AG20443 (cell line): ENCODE measurements at regions not wholly inside any gene's neighbourhood (a gene's known extent, or its start where the extent isn't known, plus 50 kb on each side); places are given as distances from the start of the nearest gene placed in this dataset.

Experiments used
- DNase-seq: peaks from one replicate; pipeline ENCODE4 v3.0.0; 2012; ENCODE audit warnings: low spot score, mixed read lengths

GRCh38 chr13:105231579-105231978 is 1303.9 kb downstream of the EFNB2 start:
- no peak for DNase-seq

GRCh38 chr13:105220881-105221280 is 1314.6 kb downstream of the EFNB2 start:
- no peak for DNase-seq

GRCh38 chr13:105220063-105220462 is 1315.4 kb downstream of the EFNB2 start:
- no peak for DNase-seq

GRCh38 chr13:105219651-105220050 is 1315.8 kb downstream of the EFNB2 start:
- DNase-seq = no peak

GRCh38 chr13:105213512-105213911 is 1322.0 kb downstream of the EFNB2 start:
- no peak for DNase-seq

GRCh38 chr13:105207572-105208293 is 1327.7 kb downstream of the EFNB2 start:
- no peak for DNase-seq

- DNase-seq = no peak
These were observed 1333.1 kb downstream of the EFNB2 start for GRCh38 chr13:105202354-105202753.

GRCh38 chr13:105201351-105201750 is 1334.1 kb downstream of the EFNB2 start:
- no peak for DNase-seq

GRCh38 chr13:105200181-105200580 is 1335.3 kb downstream of the EFNB2 start:
- no peak for DNase-seq

- peak; percentile 27 for DNase-seq
These were observed 1339.4 kb downstream of the EFNB2 start for GRCh38 chr13:105196052-105196451.

- DNase-seq = no peak
These were observed 1342.4 kb downstream of the EFNB2 start for GRCh38 chr13:105193026-105193425.

GRCh38 chr13:105184201-105184600 is 1351.3 kb downstream of the EFNB2 start:
- no peak for DNase-seq

GRCh38 chr13:105177265-105177900 is 1358.1 kb downstream of the EFNB2 start:
- DNase-seq = no peak

- DNase-seq = no peak
These were observed 1365.0 kb downstream of the EFNB2 start for GRCh38 chr13:105170438-105170837.

- DNase-seq = no peak
These were observed 1367.2 kb downstream of the EFNB2 start for GRCh38 chr13:105168295-105168694.

- no peak for DNase-seq
These were observed 1368.1 kb downstream of the EFNB2 start for GRCh38 chr13:105167385-105167784.

- DNase-seq = no peak
These were observed 1369.9 kb downstream of the EFNB2 start for GRCh38 chr13:105165449-105166125.

GRCh38 chr13:105159841-105160240 is 1375.6 kb downstream of the EFNB2 start:
- DNase-seq = no peak

GRCh38 chr13:105153611-105154010 is 1381.9 kb downstream of the EFNB2 start:
- DNase-seq = no peak

- no peak for DNase-seq
These were observed 1383.8 kb downstream of the EFNB2 start for GRCh38 chr13:105151639-105152038.

- no peak for DNase-seq
These were observed 1388.0 kb downstream of the EFNB2 start for GRCh38 chr13:105147461-105147860.

- no peak for DNase-seq
These were observed 1390.5 kb downstream of the EFNB2 start for GRCh38 chr13:105144936-105145335.

GRCh38 chr13:105144020-105144419 is 1391.4 kb downstream of the EFNB2 start:
- DNase-seq = no peak
